Adrenal gland (tissue), 9 donors: ENCODE measurements at regions not wholly inside any gene's neighbourhood (a gene's known extent, or its start where the extent isn't known, plus 50 kb on each side); places are given as distances from the start of the nearest gene placed in this dataset.
"Not testable (repeated sequence)": the region's sequence is repeated elsewhere in the genome, so short reads cannot be mapped to it uniquely, and the experiment has no call there.

Source experiments
- DNase-seq, 7 donors: peaks; one replicate each; pipeline ENCODE4 v3.0.0-alpha.2; 2019 to 2020
- H3K27ac ChIP-seq, 5 donors: fragments of 200-600 bp; sonication (generic) in 4 of 5; 1 replicate in 3 of 5; 2 replicates in 2 of 5; pipeline versions ENCODE4 v1.5.1 to v1.8.0; 2016 to 2020; ENCODE audit warnings: mild to moderate bottlenecking in 1 of 5
- H3K27me3 ChIP-seq: fragments of 200-600 bp; 2 replicates; pipeline ENCODE4 v1.8.0; 2021
- H3K36me3 ChIP-seq, 2 donors: fragments of 200-600 bp; replicated peaks in 1 of 2; 1 replicate in 1 of 2; 2 replicates in 1 of 2; pipeline versions ENCODE4 v1.5.1 to v1.8.0; 2018 to 2022
- H3K4me1 ChIP-seq, 2 donors: fragments of 200-600 bp; replicated peaks in 1 of 2; 1 replicate in 1 of 2; 2 replicates in 1 of 2; pipeline versions ENCODE4 v1.5.1 to v1.8.0; 2018 to 2021
- H3K4me3 ChIP-seq, 4 donors: fragments of 200-600 bp; sonication (generic) in 3 of 4; one replicate each; pipeline ENCODE4 v1.5.1; 2016 to 2018
- H3K9me3 ChIP-seq, 3 donors: fragments of 200-600 bp; sonication (generic) in 1 of 3; replicated peaks in 1 of 3; 1 replicate in 2 of 3; 2 replicates in 1 of 3; pipeline versions ENCODE4 v1.5.1 to v1.8.0; 2016 to 2021
- POLR2A ChIP-seq, 2 donors: fragments of 450-650 bp; IDR thresholded peaks; one replicate each; pipeline ENCODE4 v1.6.1; 2017; ENCODE audit warnings: antibody characterized with exemption in 2 of 2, mild to moderate bottlenecking in 2 of 2, moderate library complexity in 1 of 2
- WGBS, 4 donors: extraction: QIAGEN DNeasy Blood & Tissue Kit in 2 of 4; methylation state at CpG; one replicate each; pipeline versions ENCODE4 v1.1.5 to v1.1.7; 2013 to 2017; 5-methylcytosine and 5-hydroxymethylcytosine counted together
- intact Hi-C, 2 donors: fragments of 100-400 bp; cut with DNase I; formaldehyde crosslinking; loops; one replicate each; pipeline versions ENCODE4 v1.14.1 to v1.15.0; 2022 to 2023
- TF ChIP-seq, protein P1 (sequence below), 6 experiments: fragments of 450-650 bp in 4 of 6; fragments of 200-600 bp in 2 of 6; sonication (generic) in 1 of 6; IDR thresholded peaks; 1 replicate in 5 of 6; 2 replicates in 1 of 6; pipeline versions ENCODE4 v1.5.1 to v1.8.0; 2016 to 2021; ENCODE audit warnings: antibody characterized with exemption in 6 of 6, mild to moderate bottlenecking in 2 of 6, moderate library complexity in 1 of 6
- donor health status: healthy with polysubstance abuse.
- donor health status: Bipolar disorder and iron deficiency.
- donor health status: DM: yes; HTN: yes; CAD: no.
- donor health status: DM: no; HTN: no; CAD: no.
- donor health status: DM: no; HTN: no; CAD: no.

DNA sequence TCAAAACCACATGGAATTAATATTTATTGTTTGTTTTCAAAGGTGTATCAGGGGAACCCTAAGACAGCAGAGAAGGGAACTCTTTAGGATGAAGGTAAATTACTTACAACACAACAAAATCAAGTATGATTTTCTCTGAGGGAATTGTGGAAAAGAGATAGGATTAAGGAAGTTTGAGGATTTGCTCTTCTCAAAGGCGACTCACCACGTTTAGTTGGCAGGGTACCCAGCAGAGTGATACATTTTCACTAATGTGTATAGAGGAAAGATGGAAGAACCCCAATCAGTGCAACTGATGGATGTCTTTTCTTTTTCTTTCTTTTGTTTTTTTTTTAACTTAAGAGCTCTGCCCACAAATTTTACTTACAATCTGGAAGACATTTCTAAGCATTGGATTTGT lies 499.2 kb downstream of the CCER1 start:
- Histone ChIP-seq H3K4me1 (no peaks in the 10 kb centered on the region), H3K27ac (no peak overlapping the region), H3K4me3 (no peak overlapping the region), H3K9me3 (peaks cover 0 to 7% (median 0%) of the 10 kb centered on the region in 3 donors), H3K36me3 (no peaks in the 10 kb centered on the region), H3K27me3 (no peaks in the 10 kb centered on the region)
- intact Hi-C loops, result no loop called here
- no peak for TF ChIP-seq POLR2A (IDR thresholded peaks at IDR 0.05)
- TF ChIP-seq, protein P1, sequence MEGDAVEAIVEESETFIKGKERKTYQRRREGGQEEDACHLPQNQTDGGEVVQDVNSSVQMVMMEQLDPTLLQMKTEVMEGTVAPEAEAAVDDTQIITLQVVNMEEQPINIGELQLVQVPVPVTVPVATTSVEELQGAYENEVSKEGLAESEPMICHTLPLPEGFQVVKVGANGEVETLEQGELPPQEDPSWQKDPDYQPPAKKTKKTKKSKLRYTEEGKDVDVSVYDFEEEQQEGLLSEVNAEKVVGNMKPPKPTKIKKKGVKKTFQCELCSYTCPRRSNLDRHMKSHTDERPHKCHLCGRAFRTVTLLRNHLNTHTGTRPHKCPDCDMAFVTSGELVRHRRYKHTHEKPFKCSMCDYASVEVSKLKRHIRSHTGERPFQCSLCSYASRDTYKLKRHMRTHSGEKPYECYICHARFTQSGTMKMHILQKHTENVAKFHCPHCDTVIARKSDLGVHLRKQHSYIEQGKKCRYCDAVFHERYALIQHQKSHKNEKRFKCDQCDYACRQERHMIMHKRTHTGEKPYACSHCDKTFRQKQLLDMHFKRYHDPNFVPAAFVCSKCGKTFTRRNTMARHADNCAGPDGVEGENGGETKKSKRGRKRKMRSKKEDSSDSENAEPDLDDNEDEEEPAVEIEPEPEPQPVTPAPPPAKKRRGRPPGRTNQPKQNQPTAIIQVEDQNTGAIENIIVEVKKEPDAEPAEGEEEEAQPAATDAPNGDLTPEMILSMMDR (IDR thresholded peaks at IDR 0.05), result no peak
- DNase-seq, result no peak
- WGBS, 4 donors, result 54 to 57% (median 56%) methylated on average over 2 of the region's 2 CpGs

DNA sequence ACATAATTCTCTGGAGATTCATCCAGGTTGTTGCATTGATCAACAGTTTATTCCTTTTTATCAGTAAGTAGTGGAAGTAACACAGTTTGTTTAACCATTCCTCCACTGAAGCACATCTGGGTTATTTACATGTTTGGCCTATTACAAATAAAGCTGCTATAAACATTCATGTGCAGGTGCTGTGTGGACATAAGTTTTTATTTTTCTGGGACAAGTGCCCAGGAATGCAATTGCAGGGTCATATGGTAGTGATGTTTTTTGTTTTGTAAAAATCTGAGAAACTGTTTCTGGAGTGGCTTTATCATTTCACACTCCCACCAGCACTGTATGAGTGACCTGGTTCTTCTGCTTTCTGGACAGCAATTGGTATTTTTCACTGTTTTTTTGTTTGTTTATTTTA lies 505.4 kb downstream of the CCER1 start:
- intact Hi-C loops, result no loop called here
- H3K9me3 ChIP-seq, result no peaks in the 10 kb centered on the region
- no peaks in the 10 kb centered on the region for H3K4me1 ChIP-seq
- no peak overlapping the region for H3K27ac ChIP-seq
- H3K36me3 ChIP-seq, result no peaks in the 10 kb centered on the region
- H3K4me3 ChIP-seq, result no peak overlapping the region
- no peak for TF ChIP-seq POLR2A (IDR thresholded peaks at IDR 0.05)
- TF ChIP-seq, protein P1 (IDR thresholded peaks at IDR 0.05), result no peak
- DNase-seq, result no peak
- no peaks in the 10 kb centered on the region for H3K27me3 ChIP-seq

DNA sequence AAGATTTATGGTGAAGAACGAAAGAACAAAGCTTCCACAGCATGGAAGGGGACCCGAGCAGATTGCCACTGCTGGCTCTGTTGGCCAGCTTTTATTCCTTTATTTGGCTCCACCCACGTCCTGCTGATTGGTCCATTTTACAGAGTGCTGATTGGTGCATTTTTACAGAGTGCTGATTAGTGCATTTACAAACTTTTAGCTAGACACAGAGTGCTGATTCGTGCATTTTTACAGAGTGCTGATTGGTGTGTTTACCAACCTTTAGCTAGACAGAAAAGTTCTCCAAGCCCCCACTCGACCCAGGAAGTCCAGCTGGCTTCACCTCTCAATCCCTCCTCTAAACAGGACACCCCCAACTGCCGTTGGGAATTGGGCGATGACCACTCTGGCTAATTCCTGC lies 511.5 kb downstream of the CCER1 start:
- intact Hi-C loops, H3K27ac ChIP-seq, H3K4me1 ChIP-seq, H3K9me3 ChIP-seq, DNase-seq, H3K4me3 ChIP-seq, H3K36me3 ChIP-seq, H3K27me3 ChIP-seq: not testable (repeated sequence)
- 64 to 70% (median 69%) methylated on average over 7 of the region's 7 CpGs for WGBS, 4 donors

- TF ChIP-seq, protein P1 (IDR thresholded peaks at IDR 0.05), result no peak
- TF ChIP-seq POLR2A (IDR thresholded peaks at IDR 0.05), result no peak
- WGBS, 4 donors, result 64 to 72% (median 65%) methylated on average over 1 of the region's 1 CpG
- H3K27ac ChIP-seq, result no peak overlapping the region
- no peaks in the 10 kb centered on the region for H3K4me1 ChIP-seq
- H3K4me3 ChIP-seq, result no peak overlapping the region
- intact Hi-C loops, result no loop called here
- DNase-seq, result no peak
- no peaks in the 10 kb centered on the region for H3K9me3 ChIP-seq
- no peaks in the 10 kb centered on the region for H3K27me3 ChIP-seq
- H3K36me3 ChIP-seq, result no peaks in the 10 kb centered on the region
These were observed 513.5 kb downstream of the CCER1 start for GRCh38 chr12:90441431-90441830.

DNA sequence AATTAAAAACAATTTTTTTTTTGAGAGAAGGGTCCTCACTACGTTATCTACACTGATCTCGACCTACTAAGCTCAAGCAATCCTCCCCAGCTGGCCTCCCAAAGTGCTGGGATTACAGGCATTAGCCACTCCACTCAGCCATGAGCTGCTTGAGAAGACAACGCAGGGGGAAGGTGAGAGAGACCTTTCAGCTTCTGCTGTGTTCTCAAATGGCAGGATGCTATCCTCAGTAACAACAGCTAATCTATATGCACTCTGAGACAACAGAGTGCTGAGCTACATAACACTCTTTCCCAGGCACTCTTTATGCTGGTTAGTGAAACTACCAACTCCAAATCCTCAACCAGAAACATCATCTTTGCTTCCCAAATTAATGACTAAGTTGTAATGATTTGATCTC lies 526.1 kb downstream of the CCER1 start:
- no peaks in the 10 kb centered on the region for H3K9me3 ChIP-seq
- no peak overlapping the region for H3K4me3 ChIP-seq
- H3K4me1 ChIP-seq, result no peaks in the 10 kb centered on the region
- no peak overlapping the region for H3K27ac ChIP-seq
- TF ChIP-seq, protein P1 (IDR thresholded peaks at IDR 0.05), result no peak
- no peak for TF ChIP-seq POLR2A (IDR thresholded peaks at IDR 0.05)
- H3K36me3 ChIP-seq, result no peaks in the 10 kb centered on the region
- no peak for DNase-seq
- WGBS, 4 donors, result 56 to 83% (median 73%) methylated on average over 3 of the region's 3 CpGs
- no peaks in the 10 kb centered on the region for H3K27me3 ChIP-seq
- intact Hi-C loops, result no loop called here
